NT2/D1 (cell line): ENCODE measurements at regions not wholly inside any gene's neighbourhood (a gene's known extent, or its start where the extent isn't known, plus 50 kb on each side); places are given as distances from the start of the nearest gene placed in this dataset.

Source experiments
- DNase-seq: peaks from one replicate; pipeline ENCODE4 v3.0.0-alpha.2; 2011; ENCODE audit warnings: low read depth, low spot score
- H3K27me3 ChIP-seq: 2 replicates; pipeline ENCODE4 v1.6.0; 2011; ENCODE audit warnings: mild to moderate bottlenecking; ENCODE audit not compliant: insufficient read length, insufficient read depth
- H3K36me3 ChIP-seq: 2 replicates; pipeline ENCODE4 v1.6.1; 2011; ENCODE audit warnings: mild to moderate bottlenecking, low read length, mixed read lengths; ENCODE audit not compliant: insufficient read depth, insufficient read length
- H3K4me1 ChIP-seq: 2 replicates; pipeline ENCODE4 v1.5.1; 2011; ENCODE audit not compliant: insufficient read depth, insufficient read length
- H3K4me3 ChIP-seq: 2 replicates; pipeline ENCODE4 v1.5.1; 2011; ENCODE audit warnings: low read depth; ENCODE audit not compliant: insufficient read length
- H3K9ac ChIP-seq: 2 replicates; pipeline ENCODE4 v1.6.0; 2011; ENCODE audit warnings: low read depth; ENCODE audit not compliant: insufficient read length
- H3K9me3 ChIP-seq: 2 replicates; pipeline ENCODE4 v1.5.1; 2011; ENCODE audit warnings: mild to moderate bottlenecking, low read length; ENCODE audit not compliant: insufficient read depth
- SUZ12 ChIP-seq: IDR thresholded peaks from 2 replicates; pipeline ENCODE4 v1.6.1; 2011; ENCODE audit not compliant: insufficient read length, insufficient read depth; ENCODE audit errors: extremely low read depth
- YY1 ChIP-seq: IDR thresholded peaks from 2 replicates; pipeline ENCODE4 v1.6.1; 2011; ENCODE audit not compliant: insufficient read length, insufficient read depth
- ZNF274 ChIP-seq: IDR thresholded peaks from 2 replicates; pipeline ENCODE4 v1.6.1; 2011; ENCODE audit warnings: mild to moderate bottlenecking, low read depth, low read length

DNA sequence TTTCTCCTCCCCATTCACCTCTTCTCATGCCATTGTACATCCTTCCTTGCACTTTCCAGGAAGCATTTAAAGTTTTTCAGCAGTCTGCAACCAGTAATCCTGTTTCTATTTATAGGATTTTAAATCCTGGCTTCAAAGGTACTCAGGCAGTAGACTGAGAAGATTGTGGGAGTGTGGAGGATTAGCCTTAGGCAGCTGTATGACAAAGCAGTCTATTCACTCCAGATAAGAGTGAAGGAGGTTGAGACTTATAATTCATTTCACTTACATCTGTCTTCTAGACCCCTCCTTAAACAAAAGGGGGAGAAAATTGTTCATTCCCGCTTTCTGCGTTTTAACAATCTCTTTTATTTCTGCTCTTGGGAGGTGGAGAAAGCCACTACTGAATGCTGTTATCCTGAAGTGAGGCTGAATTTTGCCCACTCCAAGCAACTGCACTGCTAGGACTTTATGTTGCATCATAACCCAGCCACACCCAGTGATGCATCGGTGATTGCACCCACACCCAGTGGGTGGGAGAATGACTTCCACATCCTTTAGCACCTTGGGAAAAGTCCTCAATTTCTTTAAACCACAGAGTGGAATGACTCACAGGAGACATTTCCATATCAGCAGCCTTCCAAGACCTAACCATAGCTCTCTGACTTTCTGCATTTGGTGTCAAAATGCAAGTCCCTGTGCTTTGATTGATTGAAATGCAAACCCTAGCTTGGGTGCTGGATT is 382.5 kb upstream of the ATP2B1 start:
- TF ChIP-seq YY1: no peak
- no peak for TF ChIP-seq SUZ12
- TF ChIP-seq ZNF274: no peak
- Histone ChIP-seq H3K9me3 (no peaks in the 10 kb centered on the region), H3K4me1 (no peaks in the 10 kb centered on the region), H3K36me3 (no peaks in the 10 kb centered on the region), H3K4me3 (no peak overlapping the region), H3K9ac (no peak overlapping the region), H3K27me3 (no peaks in the 10 kb centered on the region)
- no peak for DNase-seq

DNA sequence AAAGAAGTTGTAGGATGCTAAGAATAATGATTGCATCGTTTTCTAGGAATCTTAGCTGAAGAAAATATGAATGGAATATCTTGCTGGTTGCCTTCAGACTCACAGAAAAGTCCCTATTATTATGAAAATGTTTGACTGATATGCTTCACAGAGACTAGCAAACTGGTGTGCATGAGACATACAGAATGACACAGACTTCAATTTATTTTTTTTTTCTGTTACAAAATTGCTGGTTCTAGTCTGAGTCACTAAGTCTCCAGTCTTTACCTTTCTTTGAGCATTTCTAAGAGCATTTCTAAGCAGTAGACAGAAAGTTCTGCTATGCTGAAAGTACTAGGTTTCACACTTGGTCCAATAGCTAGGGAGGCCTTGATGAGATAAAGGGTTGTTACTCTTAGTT is 377.6 kb upstream of the ATP2B1 start:
- H3K9ac ChIP-seq: no peak overlapping the region
- H3K27me3 ChIP-seq: no peaks in the 10 kb centered on the region
- H3K9me3 ChIP-seq: no peaks in the 10 kb centered on the region
- H3K36me3 ChIP-seq: no peaks in the 10 kb centered on the region
- no peaks in the 10 kb centered on the region for H3K4me1 ChIP-seq
- DNase-seq: no peak
- H3K4me3 ChIP-seq: no peak overlapping the region
- TF ChIP-seq SUZ12 (no peak), YY1 (no peak), ZNF274 (no peak)

GRCh38 chr12:90085494-90086274 is 377.0 kb upstream of the ATP2B1 start:
- TF ChIP-seq SUZ12: no peak
- no peak for TF ChIP-seq YY1
- no peak for TF ChIP-seq ZNF274
- Histone ChIP-seq H3K27me3 (no peaks in the 10 kb centered on the region), H3K9me3 (no peaks in the 10 kb centered on the region), H3K9ac (no peak overlapping the region), H3K36me3 (no peaks in the 10 kb centered on the region), H3K4me1 (no peaks in the 10 kb centered on the region), H3K4me3 (no peak overlapping the region)
- no peak for DNase-seq

DNA sequence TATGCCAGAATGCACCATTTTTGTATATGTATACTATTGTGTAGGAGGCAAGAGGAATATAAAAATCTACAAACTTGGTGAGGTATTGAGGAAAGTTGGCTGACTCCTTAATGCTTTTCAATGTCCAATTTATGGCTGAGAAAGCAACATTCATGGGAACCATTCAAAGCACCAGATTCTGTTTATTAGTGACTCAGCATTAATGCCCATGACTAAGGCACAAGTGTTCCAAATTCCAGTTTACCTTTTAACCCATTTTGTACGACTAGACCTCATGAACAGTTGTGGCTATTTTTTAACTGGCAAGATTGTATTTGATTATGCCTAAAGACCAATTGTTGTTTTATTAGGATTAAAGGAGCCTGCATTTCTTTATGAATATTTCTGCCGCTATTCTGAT is 375.4 kb upstream of the ATP2B1 start:
- no peak for TF ChIP-seq ZNF274
- no peak for TF ChIP-seq SUZ12
- no peak for TF ChIP-seq YY1
- DNase-seq: no peak
- H3K36me3 ChIP-seq: no peaks in the 10 kb centered on the region
- no peaks in the 10 kb centered on the region for H3K4me1 ChIP-seq
- H3K9me3 ChIP-seq: no peaks in the 10 kb centered on the region
- no peaks in the 10 kb centered on the region for H3K27me3 ChIP-seq
- no peak overlapping the region for H3K4me3 ChIP-seq
- no peak overlapping the region for H3K9ac ChIP-seq

DNA sequence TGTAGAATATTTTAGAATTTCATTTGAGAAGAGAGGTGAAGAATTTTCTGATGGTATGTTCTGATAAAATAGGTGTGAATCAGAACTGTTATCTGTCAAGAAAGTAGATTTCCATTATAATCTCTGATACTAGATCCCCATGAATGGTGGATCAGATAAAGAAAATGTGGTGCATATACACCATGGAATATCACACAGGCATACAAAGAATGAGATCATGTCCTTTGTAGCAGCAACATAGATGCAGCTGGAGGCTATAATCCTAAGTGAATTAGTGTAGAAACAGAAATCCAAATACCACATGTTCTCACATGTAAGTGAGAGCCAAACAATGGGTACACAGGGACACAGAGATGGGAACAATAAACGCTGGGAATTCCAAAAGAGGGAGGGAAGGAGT is 372.0 kb upstream of the ATP2B1 start:
- Histone ChIP-seq H3K27me3 (no peaks in the 10 kb centered on the region), H3K36me3 (no peaks in the 10 kb centered on the region), H3K9ac (no peak overlapping the region), H3K9me3 (no peaks in the 10 kb centered on the region), H3K4me3 (no peak overlapping the region), H3K4me1 (no peaks in the 10 kb centered on the region)
- TF ChIP-seq SUZ12 (no peak), ZNF274 (no peak), YY1 (no peak)
- DNase-seq: no peak

DNA sequence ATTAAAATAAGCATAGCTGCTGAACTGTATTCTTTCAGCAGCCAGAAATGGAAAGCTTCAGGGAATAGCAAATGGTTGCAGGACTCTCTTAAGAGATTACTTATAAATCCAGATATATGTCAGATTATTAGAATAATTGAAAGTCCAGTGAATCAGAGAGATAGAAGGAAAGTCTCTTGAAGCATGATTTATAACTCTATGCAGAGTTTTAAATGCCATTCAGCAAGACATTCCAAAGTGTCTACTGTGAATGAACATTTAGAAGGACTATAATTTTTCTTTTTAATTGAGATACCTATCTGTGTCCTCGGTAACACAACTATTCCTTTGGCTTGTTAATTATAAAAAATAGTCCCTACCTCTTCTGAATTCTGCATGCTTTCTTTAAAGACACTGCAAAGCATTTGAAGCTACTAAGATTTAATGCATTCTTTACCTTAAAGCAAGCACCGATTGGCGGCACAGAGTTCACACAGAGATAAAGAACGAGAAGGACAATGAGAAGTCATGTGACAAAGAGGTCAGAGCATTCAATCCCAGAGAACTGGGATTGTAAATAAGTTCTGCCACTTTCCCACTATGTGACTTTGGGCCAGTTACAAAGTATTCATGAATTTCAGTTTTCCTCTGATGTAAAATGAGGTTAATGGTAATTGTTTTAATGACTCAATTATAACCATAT is 371.0 kb upstream of the ATP2B1 start:
- Histone ChIP-seq H3K9me3 (no peaks in the 10 kb centered on the region), H3K9ac (no peak overlapping the region), H3K4me3 (no peak overlapping the region), H3K27me3 (no peaks in the 10 kb centered on the region), H3K36me3 (no peaks in the 10 kb centered on the region), H3K4me1 (no peaks in the 10 kb centered on the region)
- no peak for DNase-seq
- TF ChIP-seq ZNF274 (no peak), SUZ12 (no peak), YY1 (no peak)

GRCh38 chr12:90078344-90078743 is 369.7 kb upstream of the ATP2B1 start:
- Histone ChIP-seq H3K36me3 (no peaks in the 10 kb centered on the region), H3K9me3 (no peaks in the 10 kb centered on the region), H3K9ac (no peak overlapping the region), H3K4me1 (no peaks in the 10 kb centered on the region), H3K4me3 (no peak overlapping the region), H3K27me3 (no peaks in the 10 kb centered on the region)
- DNase-seq: no peak
- TF ChIP-seq YY1: no peak
- TF ChIP-seq SUZ12: no peak
- no peak for TF ChIP-seq ZNF274
